H1 (cell line): ENCODE measurements at regions not wholly inside any gene's neighbourhood (a gene's known extent, or its start where the extent isn't known, plus 50 kb on each side); places are given as distances from the start of the nearest gene placed in this dataset.

Experiments
- CTCF ChIA-PET: fragments of 300-600 bp; sonication (Branson Sonifier 250); formaldehyde crosslinking; loops from one replicate; lab custom pipeline; 2021; ENCODE audit not compliant: partially characterized antibody; lab: Charles Lee
- POLR2A ChIA-PET: fragments of 300-600 bp; sonication (Branson Sonifier 250); formaldehyde crosslinking; loops from one replicate; lab custom pipeline; 2021; ENCODE audit warnings: inconsistent platforms; ENCODE audit not compliant: partially characterized antibody; lab: Charles Lee
- DNase-seq, 2 experiments: peaks; one replicate each; pipeline versions ENCODE4 v3.0.0 to v3.0.0-alpha.2; 2010 to 2022; ENCODE audit warnings: low spot score in 2 of 2, low read depth in 1 of 2, mixed read lengths in 1 of 2
- FAIRE-seq: peaks from 2 replicates; lab custom pipeline; 2011; peaks lifted over from hg19 to GRCh38; lab: Jason Lieb, UNC
- H2AFZ ChIP-seq: 2 replicates; pipeline ENCODE4 v1.8.1; 2012; ENCODE audit warnings: low read length, inconsistent platforms
- H2AK5ac ChIP-seq: 2 replicates; pipeline ENCODE4 v1.6.1; 2013; ENCODE audit warnings: low read depth, low read length
- H2BK120ac ChIP-seq: replicated peaks from 2 replicates; pipeline ENCODE3; 2013; ENCODE audit warnings: low read depth, low read length, inconsistent platforms
- H2BK12ac ChIP-seq: 2 replicates; pipeline ENCODE4 v1.6.1; 2013; ENCODE audit warnings: low read depth, low read length
- H2BK15ac ChIP-seq: 2 replicates; pipeline ENCODE4 v1.6.1; 2013; ENCODE audit warnings: low read length
- H2BK20ac ChIP-seq: 2 replicates; pipeline ENCODE4 v1.6.1; 2013; ENCODE audit warnings: low read length
- H2BK5ac ChIP-seq: 2 replicates; pipeline ENCODE4 v1.6.1; 2013; ENCODE audit warnings: low read depth, low read length
- H3K14ac ChIP-seq: 2 replicates; pipeline ENCODE4 v1.6.1; 2013; ENCODE audit warnings: inconsistent platforms; ENCODE audit not compliant: insufficient read length
- H3K18ac ChIP-seq: 2 replicates; pipeline ENCODE4 v1.6.1; 2013; ENCODE audit warnings: low read length; ENCODE audit errors: extremely low read depth
- H3K23ac ChIP-seq: 2 replicates; pipeline ENCODE4 v1.6.1; 2013; ENCODE audit warnings: inconsistent platforms; ENCODE audit not compliant: insufficient read length
- H3K23me2 ChIP-seq: 2 replicates; pipeline ENCODE4 v1.6.1; 2013; ENCODE audit warnings: low read depth, low read length
- H3K27ac ChIP-seq: 2 replicates; pipeline ENCODE4 v1.6.1; 2011; ENCODE audit warnings: low read depth, low read length, inconsistent platforms
- H3K27me3 ChIP-seq, 4 experiments: replicated peaks in 1 of 4; 1 replicate in 1 of 4; 2 replicates in 3 of 4; pipeline versions ENCODE4 v1.6.1 to v1.8.1; 2011 to 2013; ENCODE audit warnings: low read length in 3 of 4, mild to moderate bottlenecking in 3 of 4, inconsistent platforms in 2 of 4, mixed read lengths in 2 of 4, moderate library complexity in 1 of 4; ENCODE audit not compliant: control insufficient read depth in 3 of 4, insufficient read depth in 3 of 4; ENCODE audit errors: extremely low read depth in 1 of 4
- H3K36me3 ChIP-seq, 4 experiments: 2 replicates each; pipeline versions ENCODE4 v1.6.1 to v1.8.1; 2011 to 2013; ENCODE audit warnings: mild to moderate bottlenecking in 4 of 4, low read length in 3 of 4, moderate library complexity in 2 of 4, control low read depth in 1 of 4, inconsistent platforms in 1 of 4; ENCODE audit not compliant: insufficient read depth in 4 of 4, control insufficient read depth in 2 of 4
- H3K4ac ChIP-seq: replicated peaks from 2 replicates; pipeline ENCODE3; 2013; ENCODE audit warnings: low read length, low read depth, mixed read lengths, inconsistent platforms; ENCODE audit not compliant: insufficient read length
- H3K4me1 ChIP-seq, 4 experiments: replicated peaks in 1 of 4; 1 replicate in 1 of 4; 2 replicates in 3 of 4; pipeline versions ENCODE4 v1.6.1 to v1.8.1; 2011 to 2013; ENCODE audit warnings: low read length in 3 of 4, inconsistent platforms in 2 of 4, mixed read lengths in 1 of 4; ENCODE audit not compliant: insufficient read depth in 4 of 4, control insufficient read depth in 3 of 4
- H3K4me2 ChIP-seq, 2 experiments: 2 replicates each; pipeline versions ENCODE4 v1.6.1 to v1.8.1; 2011 to 2013; ENCODE audit warnings: low read depth in 2 of 2, low read length in 2 of 2, control low read depth in 1 of 2, inconsistent platforms in 1 of 2, mild to moderate bottlenecking in 1 of 2; ENCODE audit not compliant: insufficient read depth in 1 of 2
- H3K4me3 ChIP-seq, 4 experiments: fragments of 200-600, 300-600 bp in 1 of 4; sonication (generic), shearing (Covaris generic), sonication (Bioruptor Twin) in 1 of 4; 2 replicates each; pipeline versions ENCODE4 v1.5.1 to v1.8.1; 2011 to 2016; ENCODE audit warnings: low read length in 4 of 4, low read depth in 3 of 4, control low read depth in 2 of 4, inconsistent platforms in 2 of 4, mild to moderate bottlenecking in 2 of 4, mixed read lengths in 1 of 4, moderate library complexity in 1 of 4; ENCODE audit not compliant: insufficient read depth in 2 of 4; ENCODE audit errors: extremely low read depth in 1 of 4
- H3K56ac ChIP-seq: replicated peaks from 2 replicates; pipeline ENCODE3; 2013; ENCODE audit warnings: low read depth, mild to moderate bottlenecking, mixed read lengths, low read length, inconsistent platforms; ENCODE audit not compliant: insufficient read length
- H3K79me1 ChIP-seq: 2 replicates; pipeline ENCODE4 v1.6.1; 2013; ENCODE audit warnings: low read depth, low read length, control low read depth
- H3K79me2 ChIP-seq, 2 experiments: 2 replicates each; pipeline versions ENCODE4 v1.6.1 to v1.8.1; 2012 to 2013; ENCODE audit warnings: low read length in 2 of 2, mild to moderate bottlenecking in 2 of 2, inconsistent platforms in 1 of 2; ENCODE audit not compliant: insufficient read depth in 2 of 2, control insufficient read depth in 1 of 2
- H3K9ac ChIP-seq, 4 experiments: replicated peaks in 1 of 4; 1 replicate in 1 of 4; 2 replicates in 3 of 4; pipeline versions ENCODE4 v1.6.1 to v1.8.1; 2011 to 2013; ENCODE audit warnings: low read depth in 3 of 4, low read length in 3 of 4, control low read depth in 2 of 4, mild to moderate bottlenecking in 2 of 4, moderate library complexity in 2 of 4, inconsistent platforms in 1 of 4; ENCODE audit errors: extremely low read depth in 1 of 4
- H3K9me3 ChIP-seq, 2 experiments: 2 replicates each; pipeline versions ENCODE4 v1.6.1 to v1.8.1; 2012 to 2013; ENCODE audit warnings: mild to moderate bottlenecking in 2 of 2, moderate library complexity in 2 of 2, control low read depth in 1 of 2, inconsistent platforms in 1 of 2, low read depth in 1 of 2, low read length in 1 of 2, mixed read lengths in 1 of 2; ENCODE audit not compliant: insufficient read depth in 2 of 2
- H4K20me1 ChIP-seq, 2 experiments: replicated peaks in 1 of 2; 2 replicates each; pipeline versions ENCODE3 to v1.8.1; 2011 to 2013; ENCODE audit warnings: inconsistent platforms in 2 of 2, low read length in 2 of 2, mild to moderate bottlenecking in 1 of 2; ENCODE audit not compliant: insufficient read depth in 2 of 2, control insufficient read depth in 1 of 2
- H4K5ac ChIP-seq: 2 replicates; pipeline ENCODE4 v1.6.1; 2013; ENCODE audit warnings: low read length, low read depth, mixed read lengths, inconsistent platforms; ENCODE audit not compliant: insufficient read length
- H4K8ac ChIP-seq: 2 replicates; pipeline ENCODE4 v1.8.0; 2013; ENCODE audit warnings: mild to moderate bottlenecking, moderate library complexity, low read length, inconsistent platforms; ENCODE audit not compliant: insufficient read depth; ENCODE audit errors: extremely low read depth
- H4K91ac ChIP-seq: replicated peaks from 2 replicates; pipeline ENCODE3; 2013; ENCODE audit warnings: low read length, mixed read lengths, inconsistent platforms; ENCODE audit not compliant: insufficient read length
- MAFK ChIP-seq: IDR thresholded peaks from 2 replicates; pipeline ENCODE4 v1.6.1; 2012; ENCODE audit warnings: low read depth, mild to moderate bottlenecking, improper control_type of control experiment, low read length
- WGBS, 2 experiments: shearing (Covaris generic) in 1 of 2; methylation state at CpG; one replicate each; pipeline versions ENCODE4 v1.1.6 to v1.1.7; 2013 to 2015; ENCODE audit warnings: low lambda C conversion rate in 2 of 2, mixed read lengths in 2 of 2, inconsistent platforms in 1 of 2, low coverage in 1 of 2, missing lambda C conversion rate in 1 of 2; ENCODE audit not compliant: insufficient replicate concordance in 2 of 2, insufficient coverage in 1 of 2, insufficient read length in 1 of 2; ENCODE audit errors: extremely low coverage in 1 of 2, missing lambda C conversion rate in 1 of 2; 5-methylcytosine and 5-hydroxymethylcytosine counted together

GRCh38 chr7:36032361-36032818 is 120.7 kb upstream of the EEPD1 start:
- H2BK120ac ChIP-seq = no peak overlapping the region
- H3K23me2 ChIP-seq = no peaks in the 10 kb centered on the region
- no peak overlapping the region for H4K5ac ChIP-seq
- no peak overlapping the region for H2BK5ac ChIP-seq
- no peak overlapping the region for H2BK20ac ChIP-seq
- H3K9me3 ChIP-seq = no peaks in the 10 kb centered on the region
- H3K4ac ChIP-seq = no peak overlapping the region
- 92% methylated on average over 5 of the region's 5 CpGs; no CpG with 5 or more reads in 1 of the 2 experiments for WGBS, 2 experiments
- no peak overlapping the region for H2BK15ac ChIP-seq
- no peaks in the 10 kb centered on the region for H3K79me1 ChIP-seq
- no peak overlapping the region for H3K27ac ChIP-seq
- FAIRE-seq (no peak), DNase-seq (no peak)
- H3K27me3 ChIP-seq = no peaks in the 10 kb centered on the region
- no peak overlapping the region for H3K4me3 ChIP-seq
- no peaks in the 10 kb centered on the region for H3K36me3 ChIP-seq
- H3K56ac ChIP-seq = no peak overlapping the region
- no peak overlapping the region for H2AK5ac ChIP-seq
- ChIA-PET POLR2A (no interaction called here), CTCF (interaction anchor here (0.6 to 6.2 kb wide), 4 partner anchors 11 to 160 kb away, joined by 3 to 45 read pairs (median 4); no protein-coding TSS in a partner anchor)
- peaks cover 0 to 5% (median 0%) of the 10 kb centered on the region in 4 experiments; a peak in 1 of 7 replicates for H3K4me1 ChIP-seq
- H3K14ac ChIP-seq = no peak overlapping the region
- no peak overlapping the region for H2AFZ ChIP-seq
- H3K23ac ChIP-seq = no peak overlapping the region
- no peak overlapping the region for H3K18ac ChIP-seq
- no peaks in the 10 kb centered on the region for H4K20me1 ChIP-seq
- H2BK12ac ChIP-seq = no peak overlapping the region
- H4K91ac ChIP-seq = no peak overlapping the region
- no peak overlapping the region for H3K4me2 ChIP-seq
- H4K8ac ChIP-seq = no peak overlapping the region
- no peak overlapping the region for H3K9ac ChIP-seq
- H3K79me2 ChIP-seq = no peaks in the 10 kb centered on the region
- TF ChIP-seq MAFK = no peak
